ENCODE measurements at regions not wholly inside any gene's neighbourhood (a gene's known extent, or its start where the extent isn't known, plus 50 kb on each side); places are given as distances from the start of the nearest gene placed in this dataset.

GRCh38 chr6:15063253-15063853 lies 182.5 kb upstream of the JARID2 start (continued):
- no peak for TF ChIP-seq CBFB (CRISPR knock-in tag; IDR thresholded peaks at IDR 0.05; ENCODE audit: low read depth)
- TF ChIP-seq PRRX2 (CRISPR knock-in tag; IDR thresholded peaks at IDR 0.05) = no peak
- no peak for TF ChIP-seq ZNF317 (CRISPR knock-in tag; IDR thresholded peaks at IDR 0.05; ENCODE audit: borderline replicate concordance, low read depth)
- no peak for TF ChIP-seq TEAD4 (CRISPR knock-in tag; IDR thresholded peaks at IDR 0.05)
- no peak for TF ChIP-seq HMGXB4 (CRISPR knock-in tag; IDR thresholded peaks at IDR 0.05)
- no peak for TF ChIP-seq MXD4 (CRISPR knock-in tag; IDR thresholded peaks at IDR 0.05; ENCODE audit: borderline replicate concordance)
- no peak for TF ChIP-seq CREM (CRISPR knock-in tag; IDR thresholded peaks at IDR 0.05)

- ChIA-PET POLR2A (no interaction called here), CTCF (no interaction called here)
- 0 out of 2 replicates have a peak, but pooled peaks cover 3% of the 10 kb centered on the region for H3K36me3 Mint-ChIP-seq
- DNase-seq (ENCODE audit: low spot score) (no peak), ATAC-seq (no peak)
- no peak overlapping the region for H3K4me3 Mint-ChIP-seq
- peaks cover 41% of the 10 kb centered on the region for H3K4me1 Mint-ChIP-seq
- H3K27ac Mint-ChIP-seq = no peak overlapping the region
- H3K9me3 Mint-ChIP-seq = no peaks in the 10 kb centered on the region
- no peaks in the 10 kb centered on the region for H3K27me3 Mint-ChIP-seq (ENCODE audit: low read depth)
- TF ChIP-seq ARID4B (CRISPR knock-in tag; IDR thresholded peaks at IDR 0.05; ENCODE audit: borderline replicate concordance) (no peak), CREM (CRISPR knock-in tag; IDR thresholded peaks at IDR 0.05) (no peak), CBFB (CRISPR knock-in tag; IDR thresholded peaks at IDR 0.05; ENCODE audit: low read depth) (no peak), PREB (CRISPR knock-in tag; IDR thresholded peaks at IDR 0.05; ENCODE audit: borderline replicate concordance) (no peak), FOXP1 (CRISPR knock-in tag; IDR thresholded peaks at IDR 0.05; ENCODE audit: borderline replicate concordance) (no peak), RELA (CRISPR knock-in tag; IDR thresholded peaks at IDR 0.05; ENCODE audit: borderline replicate concordance) (no peak), PRRX2 (CRISPR knock-in tag; IDR thresholded peaks at IDR 0.05) (no peak), SP1 (CRISPR knock-in tag; conservative IDR thresholded peaks at IDR 0.05) (no peak), NR3C1 (CRISPR knock-in tag; conservative IDR thresholded peaks at IDR 0.05; ENCODE audit: low read depth) (no peak), E2F1 (CRISPR knock-in tag; IDR thresholded peaks at IDR 0.05) (no peak), SMAD4 (CRISPR knock-in tag; IDR thresholded peaks at IDR 0.05) (no peak), TP53 (CRISPR knock-in tag; IDR thresholded peaks at IDR 0.05) (no peak), ZSCAN18 (CRISPR knock-in tag; IDR thresholded peaks at IDR 0.05) (no peak)
Observed at GRCh38 chr6:15065261-15065989, 180.4 kb upstream of the JARID2 start.
